CD4-positive, CD25-positive, alpha-beta regulatory T cell (primary cell): ENCODE measurements at regions not wholly inside any gene's neighbourhood (a gene's known extent, or its start where the extent isn't known, plus 50 kb on each side); places are given as distances from the start of the nearest gene placed in this dataset.
"Not testable (repeated sequence)": the region's sequence is repeated elsewhere in the genome, so short reads cannot be mapped to it uniquely, and the experiment has no call there.

Source experiments
- ATAC-seq, 2 donors: fragments of 150-1000 bp; cut with Tn5 transposase; one replicate each; pipeline ENCODE4 v1.10.0; 2021; ENCODE audit warnings: low read depth in 2 of 2, moderate number of reproducible peaks in 2 of 2, moderate library complexity in 1 of 2
- DNase-seq, 3 donors: peaks; one replicate each; pipeline versions ENCODE4 v3.0.0 to v3.0.0-alpha.2; 2012 to 2022; ENCODE audit warnings: mixed read lengths in 1 of 3
- H3K27ac ChIP-seq: one replicate; pipeline ENCODE4 v1.7.0; 2013; ENCODE audit warnings: mild to moderate bottlenecking, low read length; ENCODE audit not compliant: insufficient read depth, poor library complexity, severe bottlenecking
- H3K27me3 ChIP-seq: one replicate; pipeline ENCODE4 v1.7.0; 2013; ENCODE audit warnings: low read length; ENCODE audit not compliant: control insufficient read depth, insufficient read depth
- H3K36me3 ChIP-seq: one replicate; pipeline ENCODE4 v1.7.0; 2013; ENCODE audit warnings: mild to moderate bottlenecking, low read length, moderate library complexity; ENCODE audit not compliant: control insufficient read depth, insufficient read depth
- H3K4me1 ChIP-seq: 2 replicates; pipeline ENCODE4 v1.7.0; 2013; ENCODE audit warnings: mild to moderate bottlenecking, low read length; ENCODE audit not compliant: insufficient read depth, control insufficient read depth, poor library complexity, severe bottlenecking
- H3K4me3 ChIP-seq: one replicate; pipeline ENCODE4 v1.7.0; 2013; ENCODE audit warnings: low read depth, mild to moderate bottlenecking, low read length, moderate library complexity
- H3K9me3 ChIP-seq, 2 experiments: 1 replicate in 1 of 2; 2 replicates in 1 of 2; pipeline ENCODE4 v1.7.0; 2013; ENCODE audit warnings: low read length in 2 of 2, mild to moderate bottlenecking in 1 of 2, moderate library complexity in 1 of 2; ENCODE audit not compliant: control insufficient read depth in 2 of 2
- H3K27ac Mint-ChIP-seq, 3 donors: one replicate each; pipeline ENCODE4 v1.8.0; 2020 to 2022; ENCODE audit warnings: mild to moderate bottlenecking in 3 of 3, mixed read lengths in 3 of 3, moderate library complexity in 2 of 3
- H3K27me3 Mint-ChIP-seq: one replicate; pipeline ENCODE4 v1.8.0; 2022; ENCODE audit warnings: mild to moderate bottlenecking, mixed read lengths
- H3K36me3 Mint-ChIP-seq: one replicate; pipeline ENCODE4 v1.8.0; 2020; ENCODE audit warnings: mixed read lengths
- H3K4me1 Mint-ChIP-seq, 4 donors: one replicate each; pipeline ENCODE4 v1.8.0; 2020 to 2022; ENCODE audit warnings: mixed read lengths in 4 of 4, mild to moderate bottlenecking in 1 of 4
- H3K4me3 Mint-ChIP-seq, 4 donors: one replicate each; pipeline ENCODE4 v1.8.0; 2020 to 2022; ENCODE audit warnings: mild to moderate bottlenecking in 4 of 4, mixed read lengths in 4 of 4, moderate library complexity in 3 of 4
- H3K9me3 Mint-ChIP-seq, 7 donors: one replicate each; pipeline ENCODE4 v1.8.0; 2020 to 2022; ENCODE audit warnings: mixed read lengths in 7 of 7, mild to moderate bottlenecking in 3 of 7, moderate library complexity in 2 of 7

- H3K4me1 ChIP-seq: no peaks in the 10 kb centered on the region
- no peaks in the 10 kb centered on the region for H3K4me1 Mint-ChIP-seq
- ATAC-seq (no peak), DNase-seq (no peak)
- H3K4me3 ChIP-seq: no peak overlapping the region
- H3K27me3 ChIP-seq: no peaks in the 10 kb centered on the region
- peaks cover 0 to 5% (median 1%) of the 10 kb centered on the region in 7 donors for H3K9me3 Mint-ChIP-seq
- no peak overlapping the region for H3K27ac Mint-ChIP-seq
- peaks cover 0 to 3% of the 10 kb centered on the region in 2 experiments for H3K9me3 ChIP-seq
- no peak overlapping the region for H3K4me3 Mint-ChIP-seq
- H3K36me3 ChIP-seq: no peaks in the 10 kb centered on the region
- H3K27me3 Mint-ChIP-seq: no peaks in the 10 kb centered on the region
- no peak overlapping the region for H3K27ac ChIP-seq
- H3K36me3 Mint-ChIP-seq: peaks cover 1% of the 10 kb centered on the region
Observed at GRCh38 chr4:148540622-148541326, 98.6 kb upstream of the NR3C2 start.

- H3K36me3 ChIP-seq: no peaks in the 10 kb centered on the region
- Mint-ChIP-seq H3K9me3 (peaks cover 0 to 11% (median 4%) of the 10 kb centered on the region in 7 donors), H3K36me3 (no peaks in the 10 kb centered on the region), H3K27ac (no peak overlapping the region), H3K27me3 (peaks cover 5% of the 10 kb centered on the region), H3K4me1 (no peaks in the 10 kb centered on the region), H3K4me3 (no peak overlapping the region)
- no peak overlapping the region for H3K27ac ChIP-seq
- ATAC-seq (no peak), DNase-seq (no peak)
- H3K27me3 ChIP-seq: no peaks in the 10 kb centered on the region
- no peak overlapping the region for H3K4me3 ChIP-seq
- no peaks in the 10 kb centered on the region for H3K4me1 ChIP-seq
- H3K9me3 ChIP-seq: peaks cover 3 to 17% of the 10 kb centered on the region in 2 experiments
Observed at GRCh38 chr4:148539387-148539786, 97.2 kb upstream of the NR3C2 start.

- not testable (repeated sequence) for H3K4me1 ChIP-seq, H3K27ac Mint-ChIP-seq, H3K27me3 Mint-ChIP-seq, H3K27me3 ChIP-seq, H3K36me3 Mint-ChIP-seq, H3K4me1 Mint-ChIP-seq, H3K4me3 ChIP-seq, H3K4me3 Mint-ChIP-seq, DNase-seq, H3K36me3 ChIP-seq, ATAC-seq, H3K27ac ChIP-seq
- H3K9me3 Mint-ChIP-seq: peaks cover 4 to 40% (median 13%) of the 10 kb centered on the region in 7 donors
- peaks cover 14 to 24% of the 10 kb centered on the region in 2 experiments for H3K9me3 ChIP-seq
Observed at GRCh38 chr4:148533851-148534250, 91.6 kb upstream of the NR3C2 start.

- no peak for DNase-seq
- Mint-ChIP-seq H3K27me3 (peaks cover 12% of the 10 kb centered on the region), H3K4me3 (no peak overlapping the region), H3K36me3 (peaks cover 3% of the 10 kb centered on the region), H3K27ac (no peak overlapping the region), H3K4me1 (no peaks in the 10 kb centered on the region), H3K9me3 (peaks cover 4 to 35% (median 10%) of the 10 kb centered on the region in 7 donors)
- no peaks in the 10 kb centered on the region for H3K27me3 ChIP-seq
- no peaks in the 10 kb centered on the region for H3K4me1 ChIP-seq
- no peak overlapping the region for H3K4me3 ChIP-seq
- H3K9me3 ChIP-seq: peaks cover 14% of the 10 kb centered on the region in 2 experiments
- no peaks in the 10 kb centered on the region for H3K36me3 ChIP-seq
- no peak for ATAC-seq
- no peak overlapping the region for H3K27ac ChIP-seq
Observed at GRCh38 chr4:148530114-148530513, 87.9 kb upstream of the NR3C2 start.

GRCh38 chr4:148527571-148527970 lies 85.4 kb upstream of the NR3C2 start:
- H3K9me3 Mint-ChIP-seq: peaks cover 0 to 14% (median 3%) of the 10 kb centered on the region in 7 donors
- peaks cover 10% of the 10 kb centered on the region for H3K27me3 Mint-ChIP-seq
- no peak overlapping the region for H3K27ac ChIP-seq
- no peak overlapping the region for H3K27ac Mint-ChIP-seq
- no peaks in the 10 kb centered on the region for H3K4me1 Mint-ChIP-seq
- H3K4me1 ChIP-seq: no peaks in the 10 kb centered on the region
- DNase-seq: no peak
- peaks cover 0 to 1% of the 10 kb centered on the region in 2 experiments for H3K9me3 ChIP-seq
- H3K4me3 ChIP-seq: no peak overlapping the region
- H3K27me3 ChIP-seq: no peaks in the 10 kb centered on the region
- ATAC-seq: no peak
- H3K36me3 Mint-ChIP-seq: no peaks in the 10 kb centered on the region
- H3K4me3 Mint-ChIP-seq: no peak overlapping the region
- no peaks in the 10 kb centered on the region for H3K36me3 ChIP-seq

- H3K27me3 ChIP-seq: no peaks in the 10 kb centered on the region
- H3K4me1 ChIP-seq: no peaks in the 10 kb centered on the region
- H3K27me3 Mint-ChIP-seq: peaks cover 5% of the 10 kb centered on the region
- H3K36me3 Mint-ChIP-seq: peaks cover 3% of the 10 kb centered on the region
- no peaks in the 10 kb centered on the region for H3K36me3 ChIP-seq
- DNase-seq (no peak), ATAC-seq (no peak)
- no peaks in the 10 kb centered on the region for H3K9me3 ChIP-seq
- H3K4me3 ChIP-seq: no peak overlapping the region
- no peak overlapping the region for H3K4me3 Mint-ChIP-seq
- peaks cover 0 to 11% (median 0%) of the 10 kb centered on the region in 7 donors for H3K9me3 Mint-ChIP-seq
- no peak overlapping the region for H3K27ac Mint-ChIP-seq
- no peak overlapping the region for H3K27ac ChIP-seq
- H3K4me1 Mint-ChIP-seq: no peaks in the 10 kb centered on the region
Observed at GRCh38 chr4:148522995-148523394, 80.8 kb upstream of the NR3C2 start.

DNA sequence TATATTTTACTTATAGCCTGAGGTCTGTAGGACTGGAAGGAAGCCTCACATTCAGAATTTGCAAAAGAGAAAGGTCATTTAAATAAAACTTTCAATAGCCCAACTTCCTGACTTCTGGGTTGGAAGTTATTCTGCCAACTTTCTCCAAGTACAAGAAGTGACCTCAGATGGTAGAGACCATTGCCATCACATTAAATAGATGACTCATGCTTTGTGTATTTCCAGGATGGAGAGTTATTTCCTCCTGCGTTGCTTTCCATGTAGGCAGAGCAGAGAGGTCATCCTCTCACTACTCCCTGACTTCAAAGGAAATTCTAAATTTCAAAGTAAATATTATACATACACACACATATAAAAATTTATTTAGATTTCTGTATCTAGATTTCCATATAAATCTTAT lies 73.0 kb upstream of the NR3C2 start:
- Mint-ChIP-seq H3K27ac (no peak overlapping the region), H3K4me1 (no peaks in the 10 kb centered on the region), H3K36me3 (peaks cover under 1% of the 10 kb centered on the region), H3K9me3 (peaks cover 0 to 23% (median 4%) of the 10 kb centered on the region in 7 donors), H3K27me3 (no peaks in the 10 kb centered on the region), H3K4me3 (no peak overlapping the region)
- H3K27ac ChIP-seq: no peak overlapping the region
- H3K36me3 ChIP-seq: no peaks in the 10 kb centered on the region
- no peaks in the 10 kb centered on the region for H3K27me3 ChIP-seq
- ATAC-seq: no peak
- no peak for DNase-seq
- no peaks in the 10 kb centered on the region for H3K4me1 ChIP-seq
- H3K9me3 ChIP-seq: no peaks in the 10 kb centered on the region
- H3K4me3 ChIP-seq: no peak overlapping the region

GRCh38 chr4:148514581-148514980 lies 72.4 kb upstream of the NR3C2 start:
- H3K27me3 ChIP-seq: no peaks in the 10 kb centered on the region
- Mint-ChIP-seq H3K27ac (no peak overlapping the region), H3K4me1 (no peaks in the 10 kb centered on the region), H3K9me3 (peaks cover 0 to 20% (median 4%) of the 10 kb centered on the region in 7 donors), H3K36me3 (no peaks in the 10 kb centered on the region), H3K27me3 (no peaks in the 10 kb centered on the region), H3K4me3 (no peak overlapping the region)
- no peak overlapping the region for H3K4me3 ChIP-seq
- no peak for ATAC-seq
- no peak for DNase-seq
- H3K36me3 ChIP-seq: no peaks in the 10 kb centered on the region
- no peaks in the 10 kb centered on the region for H3K4me1 ChIP-seq
- no peak overlapping the region for H3K27ac ChIP-seq
- no peaks in the 10 kb centered on the region for H3K9me3 ChIP-seq
